SKM-1 (cell line): ENCODE measurements at regions not wholly inside any gene's neighbourhood (a gene's known extent, or its start where the extent isn't known, plus 50 kb on each side); places are given as distances from the start of the nearest gene placed in this dataset.
"Not testable (repeated sequence)": the region's sequence is repeated elsewhere in the genome, so short reads cannot be mapped to it uniquely, and the experiment has no call there.

Source experiments
- DNase-seq: peaks from one replicate; lab custom pipeline; 2025; ENCODE audit not compliant: unreplicated experiment; lab: John Stamatoyannopoulos, UW

DNA sequence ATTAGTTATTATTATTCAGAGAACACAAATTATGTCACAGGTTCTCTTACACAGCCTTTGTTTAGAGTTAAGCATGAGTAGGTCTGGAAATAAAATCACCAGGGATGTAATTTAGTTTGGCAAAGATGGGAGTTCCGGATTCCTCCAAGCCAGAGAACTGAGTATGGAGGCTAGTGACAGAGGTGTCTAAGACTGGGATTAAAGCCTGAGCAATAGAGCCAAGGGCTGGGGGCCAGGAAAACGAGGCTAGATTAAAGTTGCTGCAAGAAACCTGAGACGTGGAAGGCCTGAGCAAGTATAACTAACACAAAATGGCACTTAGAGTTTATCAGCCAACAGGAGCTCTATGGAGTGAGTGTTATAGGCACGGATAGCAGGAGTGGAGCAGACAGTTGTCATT lies 381.6 kb downstream of the SRGAP2C start:
- no peak for DNase-seq

DNA sequence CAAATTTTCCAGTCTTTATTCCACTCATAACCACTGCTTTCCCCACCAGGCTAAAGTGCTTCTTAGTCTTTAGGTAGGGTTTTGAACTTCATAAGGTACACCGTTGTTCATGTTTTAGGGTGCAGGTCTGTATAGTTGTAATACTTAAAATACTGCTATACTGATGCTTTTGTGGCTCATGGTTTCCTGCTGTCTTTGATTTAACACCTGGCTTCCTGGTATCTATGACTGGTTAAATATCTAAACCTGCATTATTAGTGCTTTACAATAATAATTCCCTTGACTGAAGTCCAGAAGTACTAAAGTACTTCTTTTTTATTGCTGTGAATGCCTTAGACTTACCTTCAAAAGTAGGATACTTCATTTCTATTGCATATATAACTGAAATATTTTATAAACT lies 384.7 kb downstream of the SRGAP2C start:
- no peak for DNase-seq

DNA sequence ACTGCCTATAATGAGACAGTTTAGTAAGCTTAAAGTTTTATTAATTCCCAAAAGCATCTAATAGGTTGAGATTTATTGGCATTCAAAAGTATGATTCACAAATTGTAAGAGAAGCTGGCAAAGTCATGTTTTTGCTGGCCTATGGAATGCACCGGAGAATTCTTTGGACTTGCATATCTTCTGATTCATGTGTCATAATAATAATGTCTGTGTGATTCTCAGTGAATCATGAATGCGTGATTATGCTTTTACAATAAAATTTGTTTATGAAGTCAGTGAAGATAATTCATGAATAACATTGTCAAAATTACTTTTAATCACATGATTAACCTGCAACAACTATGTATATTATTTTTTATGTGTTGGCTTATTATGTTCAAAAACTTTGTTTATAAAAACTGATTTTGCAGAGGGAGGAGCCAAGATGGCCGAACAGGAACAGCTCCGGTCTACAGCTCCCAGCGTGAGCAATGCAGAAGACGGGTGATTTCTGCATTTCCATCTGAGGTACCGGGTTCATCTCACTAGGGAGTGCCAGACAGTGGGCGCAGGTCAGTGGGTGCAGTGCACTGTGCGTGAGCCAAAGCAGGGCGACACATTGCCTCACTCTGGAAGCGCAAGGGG lies 389.2 kb downstream of the SRGAP2C start:
- DNase-seq, result not testable (repeated sequence)

DNA sequence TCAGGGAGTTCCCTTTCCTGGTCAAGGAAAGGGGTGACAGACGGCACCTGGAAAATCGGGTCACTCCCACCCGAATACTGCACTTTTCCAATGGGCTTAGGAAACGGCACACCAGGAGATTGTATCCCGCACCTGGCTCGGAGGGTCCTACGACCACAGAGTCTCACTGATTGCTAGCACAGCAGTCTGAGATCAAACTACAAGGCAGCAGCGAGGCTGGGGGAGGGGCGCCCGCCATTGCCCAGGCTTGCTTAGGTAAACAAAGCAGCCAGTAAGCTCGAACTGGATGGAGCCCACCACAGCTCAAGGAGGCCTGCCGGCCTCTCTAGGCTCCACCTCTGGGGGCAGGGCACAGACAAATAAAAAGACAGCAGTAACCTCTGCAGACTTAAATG lies 389.7 kb downstream of the SRGAP2C start:
- DNase-seq, result not testable (repeated sequence)

DNA sequence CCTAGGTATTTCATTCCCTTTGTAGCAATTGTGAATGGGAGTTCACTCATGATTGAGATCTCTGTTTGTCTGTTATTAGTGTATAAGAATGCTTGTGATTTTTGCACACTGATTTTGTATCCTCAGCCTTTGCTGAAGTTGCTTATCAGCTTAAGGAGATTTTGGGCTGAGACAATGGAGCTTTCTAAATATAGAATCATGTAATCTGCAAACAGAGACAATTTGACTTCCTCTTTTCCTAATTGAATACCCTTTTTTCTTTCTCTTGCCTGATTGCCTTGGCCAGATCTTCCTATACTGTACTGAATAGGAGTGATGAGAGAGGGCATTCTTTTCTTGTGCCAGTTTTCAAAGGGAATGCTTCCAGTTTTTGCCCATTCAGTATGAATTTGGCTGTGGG lies 398.1 kb downstream of the SRGAP2C start:
- DNase-seq, result not testable (repeated sequence)

DNA sequence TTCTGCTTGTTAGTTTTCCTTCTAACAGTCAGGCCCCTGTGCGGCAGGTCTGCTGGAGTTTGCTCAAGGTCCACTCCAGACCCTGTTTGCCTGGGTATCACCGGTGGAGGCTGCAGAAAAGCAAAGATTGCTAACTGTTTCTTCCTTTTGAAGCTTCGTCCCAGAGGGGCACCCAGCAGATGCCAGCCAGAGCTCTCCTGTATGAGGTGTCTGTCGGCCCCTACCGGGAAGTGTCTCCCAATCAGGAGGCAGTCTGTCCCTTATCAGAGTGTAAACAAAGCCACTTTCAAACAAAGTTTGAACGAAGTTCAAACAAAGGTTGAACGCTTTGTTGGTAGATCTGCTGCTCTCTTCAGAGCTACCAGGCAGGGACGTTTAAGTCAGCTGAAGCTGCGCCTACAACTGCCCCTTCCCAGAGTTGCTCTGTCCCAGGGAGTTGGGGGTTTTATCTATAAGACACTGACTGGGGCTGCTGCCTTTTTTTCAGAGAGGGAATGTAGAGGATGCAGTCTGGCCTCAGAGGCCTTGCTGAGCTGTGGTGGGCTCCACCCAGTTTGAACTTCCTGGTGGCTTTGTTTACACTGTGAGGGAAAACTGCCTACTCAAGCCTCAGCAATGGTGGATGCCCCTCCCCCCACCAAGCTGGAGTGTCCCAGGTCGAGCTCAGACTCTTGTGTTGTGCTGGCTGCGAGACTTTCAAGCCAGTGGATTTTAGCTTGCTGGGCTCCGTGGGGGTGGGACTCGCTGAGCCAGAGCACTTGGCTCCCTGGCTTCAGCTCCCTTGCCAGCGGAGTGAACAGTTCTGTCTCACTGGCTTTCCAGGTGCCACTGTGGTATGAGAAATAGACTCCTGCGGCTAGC lies 401.8 kb downstream of the SRGAP2C start:
- DNase-seq, result no peak

DNA sequence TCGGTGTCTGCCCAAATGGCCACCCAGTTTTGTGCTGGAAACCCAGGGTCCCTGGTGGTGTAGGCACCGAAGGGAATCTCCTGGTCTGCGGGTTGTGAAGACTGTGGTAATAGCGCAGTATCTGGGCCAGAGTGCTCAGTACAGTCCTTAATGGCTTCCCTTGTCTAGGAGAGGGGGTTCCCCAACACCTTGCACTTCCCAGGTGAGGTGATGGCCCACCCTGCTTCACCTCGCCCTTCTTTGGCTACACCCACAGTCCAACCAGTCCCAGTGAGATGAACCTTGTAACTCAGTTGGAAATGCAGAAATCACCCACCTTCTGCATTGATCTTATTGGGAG lies 402.4 kb downstream of the SRGAP2C start:
- DNase-seq, result no peak

DNA sequence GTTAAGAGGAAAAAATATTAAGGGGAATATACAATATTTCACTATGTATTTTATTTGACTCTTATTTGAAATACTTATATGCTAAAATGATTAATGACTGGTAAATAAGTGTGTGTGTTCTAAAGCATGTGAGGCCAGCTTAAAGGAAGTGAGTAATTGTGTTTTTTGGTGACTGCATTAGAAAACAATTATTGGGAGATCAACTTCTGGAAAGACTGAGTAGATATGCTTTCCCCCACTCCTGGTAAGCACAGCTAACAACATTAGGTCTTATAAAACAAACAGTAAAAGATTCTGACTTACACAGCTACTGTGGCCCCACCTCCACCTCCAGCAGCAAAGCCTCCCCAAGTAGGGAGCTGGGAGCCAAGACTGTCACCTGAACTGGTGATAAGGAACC lies 403.0 kb downstream of the SRGAP2C start:
- DNase-seq, result no peak

DNA sequence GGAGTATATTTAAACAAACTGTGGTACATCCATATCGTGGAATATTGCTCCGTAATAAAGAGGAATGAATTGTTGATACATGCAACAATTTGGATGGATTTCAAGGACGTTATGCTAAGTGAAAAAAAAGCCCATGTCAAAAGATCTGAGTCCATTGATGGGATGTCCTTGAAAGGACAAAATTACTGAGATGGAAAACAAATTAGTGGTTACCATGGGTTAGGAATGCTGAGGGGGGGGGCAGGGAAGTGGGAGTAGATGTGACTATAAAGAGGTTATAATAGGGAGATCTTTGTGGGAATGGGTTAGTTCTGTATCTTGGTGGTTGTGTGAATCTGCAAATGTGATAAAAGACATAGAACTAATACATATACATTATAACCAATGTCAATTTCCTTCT lies 409.3 kb downstream of the SRGAP2C start:
- no peak for DNase-seq

DNA sequence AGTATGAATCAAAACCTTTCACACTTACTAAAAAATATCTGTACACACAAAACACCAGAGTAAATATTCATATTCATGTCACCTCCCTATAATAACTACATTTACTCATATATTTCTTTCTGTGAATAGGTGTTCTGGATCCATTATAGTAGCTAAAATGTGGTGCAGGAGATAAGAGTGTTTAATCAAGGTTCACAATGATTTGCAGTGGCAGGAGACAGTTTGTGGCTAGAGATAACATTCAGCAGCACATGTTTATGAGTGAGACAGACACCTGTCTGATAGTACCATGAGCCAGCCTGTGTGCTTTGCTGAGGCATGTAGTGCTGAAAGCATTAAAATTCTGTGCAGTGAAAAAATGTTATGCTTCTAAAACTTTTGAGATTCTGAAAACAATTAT lies 410.3 kb downstream of the SRGAP2C start:
- DNase-seq, result no peak

DNA sequence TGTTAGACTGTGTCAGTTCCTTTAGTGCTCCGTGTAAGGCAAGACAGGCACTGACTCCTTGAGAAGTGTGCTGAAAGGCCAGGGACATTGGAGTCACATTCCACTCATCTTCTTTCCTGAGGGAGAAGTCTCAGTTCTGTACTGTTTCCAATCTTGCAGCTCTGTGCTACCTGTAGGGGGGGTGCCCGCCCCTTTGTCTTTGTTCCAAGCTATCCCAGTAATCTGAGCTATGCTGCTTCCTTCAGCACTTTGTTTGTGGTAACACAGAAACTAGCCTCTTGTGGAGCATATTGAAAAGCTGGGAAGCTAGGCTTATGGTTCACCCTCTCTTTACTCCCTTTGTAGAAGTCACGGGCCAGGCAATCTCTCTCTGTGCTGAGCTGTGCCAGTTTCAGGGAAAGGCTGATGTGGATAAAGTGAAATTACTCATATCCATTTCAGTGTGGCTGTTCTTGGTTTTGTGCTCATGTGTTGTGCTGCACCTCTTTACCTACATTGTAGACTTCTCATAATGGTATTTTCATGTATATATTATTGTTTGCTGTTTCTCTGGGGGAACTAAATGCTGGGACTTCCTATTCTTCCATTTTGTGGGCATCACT lies 420.2 kb downstream of the SRGAP2C start:
- not testable (repeated sequence) for DNase-seq

DNA sequence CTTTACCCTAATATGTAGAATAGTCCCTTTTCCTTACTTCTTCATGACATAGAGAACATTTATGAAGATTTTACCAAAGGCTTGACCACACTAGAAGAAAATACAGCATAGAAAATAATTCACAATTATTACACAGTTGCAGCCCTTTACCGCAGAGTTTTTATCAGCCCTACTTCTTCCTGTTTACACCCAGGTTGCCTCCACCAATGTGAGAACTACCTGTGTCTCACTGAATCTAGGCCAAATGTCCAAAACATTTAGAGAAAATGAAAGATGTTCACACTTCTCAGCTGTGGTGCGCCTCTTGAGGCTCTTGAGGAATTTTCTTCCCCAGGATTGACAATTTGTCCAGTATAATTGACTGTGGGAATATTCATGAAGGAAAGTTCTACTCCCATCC lies 422.7 kb downstream of the SRGAP2C start:
- DNase-seq, result not testable (repeated sequence)
